ENCODE measurements at regions not wholly inside any gene's neighbourhood (a gene's known extent, or its start where the extent isn't known, plus 50 kb on each side); places are given as distances from the start of the nearest gene placed in this dataset.

DNA sequence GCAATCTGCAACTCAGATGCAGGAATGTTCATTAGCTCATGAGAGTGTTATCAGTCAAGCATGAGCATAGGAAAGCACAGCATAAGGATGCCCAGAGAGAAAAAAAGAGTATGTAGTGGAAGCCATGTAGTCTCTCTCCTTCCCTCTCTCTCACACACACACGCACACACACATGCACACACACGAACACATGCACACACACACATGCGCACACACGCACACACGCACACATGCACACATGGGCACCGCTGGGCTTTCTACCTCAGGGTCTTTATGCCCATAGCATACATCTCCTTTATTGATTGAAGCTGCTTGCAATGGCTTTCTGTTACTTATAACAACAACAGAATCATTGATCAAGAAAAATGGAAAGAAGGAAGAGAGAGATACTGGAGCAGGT, 240.9 kb downstream of the ETNK1 start:
- Histone ChIP-seq H3K36me3 (no peaks in the 10 kb centered on the region), H3K4me1 (no peaks in the 10 kb centered on the region), H3K27me3 (no peaks in the 10 kb centered on the region), H3K27ac (no peak overlapping the region), H3K9me3 (no peaks in the 10 kb centered on the region), H3K4me3 (no peak overlapping the region)
- ATAC-seq, result no peak
- TF ChIP-seq POLR2AphosphoS5 (IDR thresholded peaks at IDR 0.05), result no peak
- WGBS, 2 donors (ENCODE audit: low coverage in 1 of 2), result 84 to 90% methylated on average over 5 to 6 of the region's 6 CpGs

- no peak overlapping the region for H3K27ac ChIP-seq
- ATAC-seq, result no peak
These were observed 241.4 kb downstream of the ETNK1 start for GRCh38 chr12:22866406-22866805.

GRCh38 chr12:22874151-22874550, 249.2 kb downstream of the ETNK1 start:
- WGBS, 2 donors (ENCODE audit: low coverage in 1 of 2), result 83 to 87% methylated on average over 3 to 8 of the region's 8 CpGs
- Histone ChIP-seq H3K36me3 (no peaks in the 10 kb centered on the region), H3K27me3 (no peaks in the 10 kb centered on the region), H3K9me3 (no peaks in the 10 kb centered on the region), H3K4me1 (no peaks in the 10 kb centered on the region), H3K4me3 (no peak overlapping the region), H3K27ac (no peak overlapping the region)
- TF ChIP-seq POLR2AphosphoS5 (IDR thresholded peaks at IDR 0.05) (no peak), POLR2A (IDR thresholded peaks at IDR 0.05) (no peak), CTCF (IDR thresholded peaks at IDR 0.05) (no peak), EP300 (IDR thresholded peaks at IDR 0.05) (no peak)
- no peak for ATAC-seq

More at GRCh38 chr12:22866406-22866805, 241.4 kb downstream of the ETNK1 start:
- H3K4me3 ChIP-seq, result no peak overlapping the region
- TF ChIP-seq POLR2A (IDR thresholded peaks at IDR 0.05) (no peak), POLR2AphosphoS5 (IDR thresholded peaks at IDR 0.05) (no peak), EP300 (IDR thresholded peaks at IDR 0.05) (no peak), CTCF (IDR thresholded peaks at IDR 0.05) (no peak)
- WGBS, 2 donors (ENCODE audit: low coverage in 1 of 2), result 67% methylated on average over 1 of the region's 1 CpG; no CpG with 5 or more reads in 1 of the 2 donors
- H3K4me1 ChIP-seq, result no peaks in the 10 kb centered on the region
- no peaks in the 10 kb centered on the region for H3K36me3 ChIP-seq
- H3K27me3 ChIP-seq, result no peaks in the 10 kb centered on the region
- no peaks in the 10 kb centered on the region for H3K9me3 ChIP-seq

DNA sequence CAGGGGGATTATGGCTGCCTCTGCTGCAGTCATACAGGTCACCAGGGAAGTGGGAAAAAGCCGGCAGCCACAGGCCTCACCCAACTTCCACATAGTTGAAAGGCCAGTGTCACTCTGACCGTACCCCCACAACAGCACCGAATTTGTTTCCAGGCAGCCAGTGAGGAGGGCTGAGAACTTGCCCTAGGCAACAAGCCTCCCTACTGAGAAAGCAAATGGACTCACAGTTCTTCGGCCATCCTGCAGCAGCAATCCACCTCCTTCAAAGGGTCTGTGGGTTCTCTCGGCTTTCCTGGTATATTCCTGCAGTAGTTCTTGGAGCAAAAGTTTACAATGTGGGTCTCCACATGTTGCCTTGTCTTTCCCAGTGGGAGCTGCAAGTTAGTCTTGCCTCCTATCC, 251.3 kb downstream of the ETNK1 start:
- no peaks in the 10 kb centered on the region for H3K27me3 ChIP-seq
- no peaks in the 10 kb centered on the region for H3K4me1 ChIP-seq
- no peaks in the 10 kb centered on the region for H3K9me3 ChIP-seq
- 78% methylated on average over 1 of the region's 5 CpGs; no CpG with 5 or more reads in 1 of the 2 donors for WGBS, 2 donors (ENCODE audit: low coverage in 1 of 2)
- no peak for ATAC-seq
- H3K36me3 ChIP-seq, result no peaks in the 10 kb centered on the region
- no peak overlapping the region for H3K27ac ChIP-seq
- no peak for TF ChIP-seq CTCF (IDR thresholded peaks at IDR 0.05)
- no peak for TF ChIP-seq POLR2AphosphoS5 (IDR thresholded peaks at IDR 0.05)
- no peak for TF ChIP-seq EP300 (IDR thresholded peaks at IDR 0.05)
- TF ChIP-seq POLR2A (IDR thresholded peaks at IDR 0.05), result no peak
- H3K4me3 ChIP-seq, result no peak overlapping the region

DNA sequence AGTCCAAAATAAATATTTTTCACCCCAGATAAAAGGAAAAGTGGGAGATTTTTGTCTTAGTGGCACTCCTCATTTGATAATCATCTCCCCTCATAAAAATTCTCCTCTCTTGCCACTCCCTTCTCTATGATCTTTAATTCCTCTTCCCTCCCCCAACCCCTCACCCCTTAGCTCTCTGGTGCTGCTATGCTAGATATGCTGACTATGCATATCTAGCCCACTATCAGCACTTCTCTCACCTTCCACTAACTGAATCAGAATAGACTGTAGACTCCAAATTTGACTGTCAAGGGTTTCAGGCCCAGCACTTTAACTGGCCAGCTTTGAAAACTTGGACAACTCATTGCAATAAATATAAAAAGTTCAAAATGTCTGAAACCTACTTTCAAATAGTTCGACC, 254.2 kb downstream of the ETNK1 start:
- no peak for ATAC-seq
- WGBS, 2 donors (ENCODE audit: low coverage in 1 of 2), result 80 to 88% methylated on average over 1 of the region's 1 CpG
- Histone ChIP-seq H3K27me3 (no peaks in the 10 kb centered on the region), H3K4me3 (no peak overlapping the region), H3K9me3 (no peaks in the 10 kb centered on the region), H3K4me1 (no peaks in the 10 kb centered on the region), H3K36me3 (no peaks in the 10 kb centered on the region), H3K27ac (no peak overlapping the region)
- TF ChIP-seq POLR2A (IDR thresholded peaks at IDR 0.05) (no peak), EP300 (IDR thresholded peaks at IDR 0.05) (no peak), CTCF (IDR thresholded peaks at IDR 0.05) (no peak), POLR2AphosphoS5 (IDR thresholded peaks at IDR 0.05) (no peak)
